ENCODE measurements at regions not wholly inside any gene's neighbourhood (a gene's known extent, or its start where the extent isn't known, plus 50 kb on each side); places are given as distances from the start of the nearest gene placed in this dataset.

- H3K27ac ChIP-seq = no peak overlapping the region
- H3K9me3 ChIP-seq = no peaks in the 10 kb centered on the region
- H3K27me3 ChIP-seq (replicated peaks; ENCODE audit: insufficient read depth) = no peaks in the 10 kb centered on the region
- TF ChIP-seq CTCF (IDR thresholded peaks at IDR 0.05) = no peak
- no peak for TF ChIP-seq POLR2AphosphoS5 (IDR thresholded peaks at IDR 0.05)
- TF ChIP-seq POLR2A (IDR thresholded peaks at IDR 0.05) = no peak
- H3K4me1 ChIP-seq (replicated peaks) = no peaks in the 10 kb centered on the region
- intact Hi-C loops (cut with DNase I) = no loop called here
- no peak for DNase-seq (ENCODE audit: low spot score)
- no peak overlapping the region for H3K4me3 ChIP-seq
- 89% methylated on average over 5 of the region's 5 CpGs for WGBS
- no peaks in the 10 kb centered on the region for H3K36me3 ChIP-seq
These were observed 57.9 kb downstream of the DNAJB9 start for GRCh38 chr7:108627476-108628051.

DNA sequence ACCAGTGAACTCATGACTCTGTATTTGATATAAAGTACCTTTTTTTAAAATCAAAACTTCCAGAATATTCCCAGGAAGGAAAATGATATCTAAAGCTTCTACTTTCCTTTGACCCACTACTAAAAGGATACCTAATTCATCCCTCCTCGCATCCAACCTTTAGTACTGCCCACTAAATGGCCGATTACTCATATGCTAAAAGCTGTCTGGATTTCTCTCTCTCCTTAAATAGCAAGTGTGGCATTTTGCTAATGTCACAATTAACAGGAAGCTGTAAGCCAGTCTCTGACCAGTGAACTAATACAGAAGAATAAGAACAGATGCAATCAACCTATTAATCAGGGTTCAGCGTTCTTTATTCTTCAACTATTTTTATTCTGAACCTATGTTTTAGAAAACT lies 59.0 kb downstream of the DNAJB9 start:
- H3K27me3 ChIP-seq (replicated peaks; ENCODE audit: insufficient read depth) = no peaks in the 10 kb centered on the region
- H3K4me3 ChIP-seq = no peak overlapping the region
- no peak for TF ChIP-seq POLR2A (IDR thresholded peaks at IDR 0.05)
- no peak for TF ChIP-seq POLR2AphosphoS5 (IDR thresholded peaks at IDR 0.05)
- no peak for TF ChIP-seq CTCF (IDR thresholded peaks at IDR 0.05)
- no peaks in the 10 kb centered on the region for H3K4me1 ChIP-seq (replicated peaks)
- no peak for DNase-seq (ENCODE audit: low spot score)
- no peaks in the 10 kb centered on the region for H3K36me3 ChIP-seq
- H3K9me3 ChIP-seq = no peaks in the 10 kb centered on the region
- intact Hi-C loops (cut with DNase I) = no loop called here
- WGBS = 72% methylated on average over 3 of the region's 3 CpGs
- H3K27ac ChIP-seq = no peak overlapping the region

DNA sequence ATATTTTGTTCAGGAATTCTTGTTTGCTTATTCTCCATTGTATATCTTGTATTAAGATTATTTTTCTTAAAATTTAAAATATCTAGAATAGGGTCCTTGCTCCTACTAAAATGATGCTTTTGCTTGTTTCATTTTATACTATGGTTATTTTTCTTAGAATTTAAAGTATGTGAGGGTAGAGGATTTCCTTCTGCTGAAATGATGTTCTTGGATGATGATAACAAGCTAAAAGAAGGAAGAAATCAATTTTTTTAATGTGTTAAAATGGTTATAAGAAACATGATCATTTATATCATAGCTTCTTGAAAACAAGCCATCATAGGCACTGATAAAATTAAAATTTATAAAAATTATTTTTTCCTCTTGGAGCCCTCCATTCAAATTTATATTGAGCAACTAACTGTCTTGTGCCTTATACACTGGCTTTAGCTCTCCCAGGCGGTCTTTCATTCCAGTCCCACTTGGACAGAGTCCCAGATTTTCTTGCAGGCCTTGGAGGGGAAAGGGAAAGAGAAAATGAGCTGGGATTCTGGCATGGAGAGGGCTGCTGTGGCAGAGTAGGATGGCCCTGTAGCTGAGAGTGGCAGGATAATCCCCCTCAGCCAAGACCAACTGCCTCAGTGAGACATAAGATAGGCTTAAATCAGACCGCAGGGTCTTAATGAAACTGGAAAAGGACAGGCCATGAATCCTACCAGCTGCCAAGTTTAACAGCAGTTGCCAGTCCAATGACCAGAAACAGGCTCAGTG lies 60.2 kb downstream of the DNAJB9 start:
- TF ChIP-seq CTCF (IDR thresholded peaks at IDR 0.05) (no peak), POLR2A (IDR thresholded peaks at IDR 0.05) (no peak), POLR2AphosphoS5 (IDR thresholded peaks at IDR 0.05) (no peak)
- intact Hi-C loops (cut with DNase I) = no loop called here
- no peak overlapping the region for H3K4me3 ChIP-seq
- H3K4me1 ChIP-seq (replicated peaks) = no peaks in the 10 kb centered on the region
- WGBS = 53% methylated on average over 2 of the region's 2 CpGs
- H3K36me3 ChIP-seq = no peaks in the 10 kb centered on the region
- no peaks in the 10 kb centered on the region for H3K27me3 ChIP-seq (replicated peaks; ENCODE audit: insufficient read depth)
- H3K9me3 ChIP-seq = no peaks in the 10 kb centered on the region
- DNase-seq (ENCODE audit: low spot score) = no peak
- no peak overlapping the region for H3K27ac ChIP-seq

DNA sequence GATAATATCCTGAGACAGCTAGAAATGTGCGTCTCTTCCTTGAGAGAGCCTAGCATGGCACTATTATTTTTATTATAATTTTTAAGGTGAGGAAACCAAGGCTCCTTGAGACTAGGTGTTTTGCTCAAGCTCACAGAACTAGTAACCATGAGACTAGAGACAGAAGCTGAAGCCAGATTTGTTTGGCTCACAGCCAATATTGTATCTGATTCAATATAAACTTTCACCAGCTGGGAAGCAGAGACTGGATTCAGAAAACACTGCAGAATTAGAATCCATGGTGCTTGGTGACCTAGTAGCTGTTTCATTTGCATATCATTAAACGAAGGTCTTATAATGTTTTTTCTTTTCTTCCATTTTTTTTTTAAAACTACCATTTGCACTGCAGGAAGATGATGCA lies 64.4 kb downstream of the DNAJB9 start:
- H3K27me3 ChIP-seq (replicated peaks; ENCODE audit: insufficient read depth) = no peaks in the 10 kb centered on the region
- 85% methylated on average over 2 of the region's 2 CpGs for WGBS
- no peaks in the 10 kb centered on the region for H3K36me3 ChIP-seq
- no peak for TF ChIP-seq CTCF (IDR thresholded peaks at IDR 0.05)
- TF ChIP-seq POLR2AphosphoS5 (IDR thresholded peaks at IDR 0.05) = no peak
- TF ChIP-seq POLR2A (IDR thresholded peaks at IDR 0.05) = no peak
- H3K9me3 ChIP-seq = no peaks in the 10 kb centered on the region
- H3K27ac ChIP-seq = no peak overlapping the region
- no peak for DNase-seq (ENCODE audit: low spot score)
- H3K4me3 ChIP-seq = no peak overlapping the region
- intact Hi-C loops (cut with DNase I) = no loop called here
- H3K4me1 ChIP-seq (replicated peaks) = no peaks in the 10 kb centered on the region

- no peaks in the 10 kb centered on the region for H3K27me3 ChIP-seq (replicated peaks; ENCODE audit: insufficient read depth)
- no peak overlapping the region for H3K27ac ChIP-seq
- H3K4me3 ChIP-seq = no peak overlapping the region
- no peak for TF ChIP-seq CTCF (IDR thresholded peaks at IDR 0.05)
- no peak for TF ChIP-seq POLR2AphosphoS5 (IDR thresholded peaks at IDR 0.05)
- no peak for TF ChIP-seq POLR2A (IDR thresholded peaks at IDR 0.05)
- intact Hi-C loops (cut with DNase I) = no loop called here
- H3K9me3 ChIP-seq = no peaks in the 10 kb centered on the region
- H3K36me3 ChIP-seq = no peaks in the 10 kb centered on the region
- H3K4me1 ChIP-seq (replicated peaks) = no peaks in the 10 kb centered on the region
- 75% methylated on average over 1 of the region's 1 CpG for WGBS
- DNase-seq (ENCODE audit: low spot score) = no peak
These were observed 64.9 kb downstream of the DNAJB9 start for GRCh38 chr7:108634535-108634934.
